ENCODE measurements at regions not wholly inside any gene's neighbourhood (a gene's known extent, or its start where the extent isn't known, plus 50 kb on each side); places are given as distances from the start of the nearest gene placed in this dataset.
"Not testable (repeated sequence)": the region's sequence is repeated elsewhere in the genome, so short reads cannot be mapped to it uniquely, and the experiment has no call there.

DNA sequence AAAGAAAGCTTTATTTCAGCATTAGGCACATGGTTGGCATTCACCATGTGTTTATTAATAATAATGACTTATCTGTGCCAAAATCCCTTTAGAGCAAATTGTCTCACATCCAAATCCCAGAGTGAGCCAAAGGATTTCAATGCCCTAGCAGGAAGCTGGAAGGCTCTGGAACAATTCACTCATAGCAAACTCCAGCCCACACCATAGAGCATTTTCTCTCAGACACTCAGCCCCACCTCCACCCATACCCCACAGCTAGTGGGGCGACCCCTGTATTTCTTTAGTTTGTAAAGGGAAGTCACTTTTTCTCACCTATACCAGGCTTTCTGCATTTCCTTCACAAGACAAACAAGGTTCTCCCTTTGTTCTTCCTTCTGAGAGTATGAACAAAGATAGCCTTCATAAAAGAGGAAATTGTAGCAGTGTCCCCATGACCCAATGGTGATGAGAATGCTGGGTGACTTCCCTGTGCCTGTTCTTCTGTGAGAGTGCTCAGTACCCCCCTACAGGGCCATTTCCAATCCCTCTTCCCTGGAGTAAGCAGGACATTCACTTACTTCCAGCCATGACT is 100.1 kb upstream of the APCDD1 start:
- DNase-seq (ENCODE audit: low read depth), result no peak

DNA sequence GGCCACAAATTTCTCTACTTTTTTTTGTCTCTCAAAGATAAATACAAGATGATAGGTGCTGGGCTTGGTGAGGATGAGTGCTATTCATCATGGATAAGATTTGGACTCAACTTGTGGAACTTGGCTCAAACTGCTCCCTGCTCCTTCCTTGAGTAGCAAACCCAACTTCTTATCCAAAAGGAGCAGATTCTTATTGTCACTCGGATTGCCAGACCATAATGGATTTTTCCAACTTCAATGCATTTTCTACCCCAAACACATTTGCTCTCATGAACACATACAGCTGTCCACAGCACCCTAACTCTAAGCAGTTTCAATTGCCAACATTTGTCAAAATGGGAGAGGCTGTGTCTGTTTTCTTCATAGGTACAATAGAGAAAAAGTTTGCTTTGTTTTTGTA is 99.5 kb upstream of the APCDD1 start:
- DNase-seq (ENCODE audit: low read depth), result no peak

DNA sequence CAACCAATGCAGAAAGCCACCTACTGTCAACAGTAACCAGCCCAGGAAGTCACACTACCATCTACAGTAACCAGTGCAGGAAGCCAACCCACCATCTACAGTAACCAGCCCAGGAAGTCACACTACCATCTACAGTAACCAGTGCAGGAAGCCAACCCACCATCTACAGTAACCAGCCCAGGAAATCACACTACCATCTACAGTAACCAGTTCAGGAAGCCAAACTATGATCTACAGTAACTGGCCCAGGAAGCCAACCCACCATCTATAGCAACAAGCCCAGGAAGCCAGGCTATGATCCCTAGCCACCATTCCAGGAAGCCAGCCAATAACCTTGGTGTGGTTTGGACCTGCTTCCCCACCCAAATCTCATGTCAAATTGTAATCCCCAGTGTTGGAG is 97.4 kb upstream of the APCDD1 start:
- not testable (repeated sequence) for DNase-seq (ENCODE audit: low read depth)

DNA sequence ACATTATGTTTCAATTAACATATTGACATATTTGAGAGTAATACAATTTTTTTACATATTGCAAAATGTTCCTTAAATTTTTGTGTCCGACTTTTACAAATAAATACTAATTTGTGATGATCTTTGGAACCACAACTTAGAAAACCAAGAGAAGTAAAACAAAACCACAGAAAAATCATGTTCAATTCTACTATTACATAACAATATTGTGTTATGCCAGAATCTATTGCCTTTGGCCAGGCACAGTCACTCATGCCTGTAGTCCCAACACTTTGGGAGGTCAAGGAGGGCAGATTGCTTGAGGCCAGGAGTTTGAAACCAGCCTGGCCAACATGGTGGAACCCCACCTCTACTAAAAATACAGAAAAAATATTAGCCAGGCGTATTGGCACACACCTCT is 92.8 kb upstream of the APCDD1 start:
- no peak for DNase-seq (ENCODE audit: low read depth)

DNA sequence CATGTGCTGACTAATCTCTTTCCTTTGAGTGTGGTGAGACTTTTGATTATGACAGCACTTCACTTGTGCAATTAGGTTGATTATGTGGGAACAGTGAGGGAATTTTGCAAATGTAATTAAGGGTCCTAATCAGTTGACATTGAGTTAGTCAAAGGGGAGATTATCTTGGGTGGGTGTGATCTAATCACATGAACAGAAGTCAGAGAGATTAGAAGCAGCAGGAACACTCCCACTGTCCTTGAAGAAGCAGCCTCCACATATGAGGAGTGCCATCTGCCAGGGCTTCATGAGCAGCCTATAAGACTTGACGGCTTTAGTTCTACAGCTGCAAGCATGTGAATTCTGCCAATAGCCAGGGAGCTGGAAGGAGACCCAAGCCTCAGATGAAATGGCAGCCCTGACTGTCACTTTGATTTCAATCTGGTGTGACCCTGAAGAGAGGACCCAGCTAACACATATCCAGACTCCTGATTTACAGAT is 89.4 kb upstream of the APCDD1 start:
- DNase-seq (ENCODE audit: low read depth), result no peak

DNA sequence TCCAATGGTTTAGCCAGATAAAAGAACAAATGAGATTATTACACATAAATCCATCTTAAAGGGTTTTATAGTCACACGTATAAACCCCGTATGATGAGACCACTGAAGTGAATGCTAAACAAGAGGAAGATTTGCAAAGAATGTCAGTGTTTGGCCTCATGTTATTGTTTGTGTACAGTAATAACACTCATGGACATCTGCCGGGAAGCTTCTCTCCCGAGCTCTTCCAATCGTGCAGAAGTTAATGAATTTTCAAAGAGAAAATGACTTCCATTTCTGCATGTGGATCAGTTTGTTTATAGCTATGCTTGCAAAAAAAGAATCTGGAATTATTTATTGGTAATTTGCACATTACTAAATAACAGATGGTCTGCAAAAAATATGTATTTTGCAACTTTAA is 88.5 kb upstream of the APCDD1 start:
- DNase-seq (ENCODE audit: low read depth), result no peak

DNA sequence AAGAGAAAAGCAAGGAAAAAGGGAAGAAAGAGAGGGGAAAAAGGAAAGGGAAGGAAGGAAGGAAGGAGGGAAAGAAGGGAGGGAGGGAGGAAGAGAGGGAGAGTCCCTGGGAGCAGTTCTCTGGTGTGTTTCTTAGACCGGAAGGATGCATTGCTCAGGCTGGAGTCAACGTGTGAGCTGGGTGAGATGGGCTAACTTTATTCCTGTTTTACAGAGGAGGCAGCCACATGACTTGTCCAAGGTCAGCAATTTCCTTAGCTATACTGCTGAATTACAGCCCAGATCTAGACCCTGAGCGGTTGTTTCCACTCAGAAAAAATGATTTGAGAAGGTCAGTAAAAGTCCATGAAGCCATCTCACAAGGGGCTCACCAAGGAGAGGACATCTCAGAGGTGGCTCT is 86.6 kb upstream of the APCDD1 start:
- no peak for DNase-seq (ENCODE audit: low read depth)

DNA sequence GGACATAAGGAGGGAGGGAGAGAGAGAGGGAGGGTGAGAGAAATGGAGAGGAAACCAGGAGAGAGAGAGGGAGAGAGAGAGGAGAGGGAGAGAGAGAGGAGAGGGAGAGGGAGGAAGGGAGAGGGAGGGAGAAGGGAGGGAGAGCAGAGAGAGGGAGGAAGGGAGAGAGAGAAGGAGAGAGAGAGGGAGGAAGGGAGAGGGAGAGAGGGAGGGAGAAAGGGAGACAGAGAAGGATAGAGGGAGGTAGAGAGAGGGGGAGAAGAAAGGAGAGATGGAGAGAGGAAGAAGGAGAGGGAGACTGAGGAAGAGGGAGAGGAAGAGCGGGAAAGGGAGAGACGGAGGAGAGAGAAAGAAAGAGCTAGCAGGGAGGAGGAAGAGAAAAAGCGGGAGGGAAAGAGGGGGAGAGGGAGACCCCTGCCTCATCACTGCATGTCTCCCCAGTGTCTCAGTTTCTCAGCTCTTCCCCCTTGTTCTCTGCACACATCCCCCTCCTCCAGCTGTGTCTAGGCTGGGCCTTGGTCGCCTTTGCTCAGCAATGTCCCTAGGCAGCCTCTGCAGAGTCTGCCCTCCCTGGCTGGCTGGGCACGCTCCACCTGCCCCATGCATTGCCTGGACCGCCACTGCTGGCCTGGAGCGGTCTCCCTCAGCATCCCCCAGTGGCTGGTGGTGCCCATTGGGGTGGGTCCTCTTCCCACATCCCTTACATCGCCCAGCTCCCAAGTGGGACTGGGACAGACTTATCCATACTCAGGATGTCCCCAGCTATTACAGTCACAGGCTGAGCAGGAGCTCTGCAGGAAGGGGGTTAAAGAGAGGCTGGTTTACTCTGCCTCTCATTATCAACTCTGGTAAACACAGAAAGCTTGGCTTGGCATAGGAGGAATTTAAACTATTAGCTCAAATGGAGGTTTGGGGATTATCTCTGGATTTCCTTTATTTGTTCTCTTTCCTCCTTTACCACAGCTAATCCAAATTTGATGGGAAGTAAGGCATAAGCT is 85.7 kb upstream of the APCDD1 start:
- no peak for DNase-seq (ENCODE audit: low read depth)

DNA sequence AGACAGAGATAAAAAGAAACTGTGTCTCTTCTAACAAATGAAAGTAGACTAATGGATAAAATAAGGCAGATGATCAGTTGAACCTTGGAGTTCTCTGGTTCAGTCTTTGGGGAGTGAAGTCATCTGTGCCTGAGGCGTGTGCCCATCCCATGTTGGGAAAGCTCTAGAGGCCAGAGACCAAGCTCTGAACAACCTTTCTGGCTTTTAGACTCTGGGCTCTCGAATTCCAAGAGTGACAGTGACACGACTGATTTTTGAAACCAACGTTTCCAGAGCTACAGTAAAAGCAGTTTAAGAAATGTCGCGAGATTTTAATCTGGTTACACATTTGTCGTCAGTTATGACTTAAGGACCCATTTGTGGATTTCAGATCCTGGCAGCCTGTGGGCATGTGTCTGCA is 83.7 kb upstream of the APCDD1 start:
- DNase-seq (ENCODE audit: low read depth), result no peak

DNA sequence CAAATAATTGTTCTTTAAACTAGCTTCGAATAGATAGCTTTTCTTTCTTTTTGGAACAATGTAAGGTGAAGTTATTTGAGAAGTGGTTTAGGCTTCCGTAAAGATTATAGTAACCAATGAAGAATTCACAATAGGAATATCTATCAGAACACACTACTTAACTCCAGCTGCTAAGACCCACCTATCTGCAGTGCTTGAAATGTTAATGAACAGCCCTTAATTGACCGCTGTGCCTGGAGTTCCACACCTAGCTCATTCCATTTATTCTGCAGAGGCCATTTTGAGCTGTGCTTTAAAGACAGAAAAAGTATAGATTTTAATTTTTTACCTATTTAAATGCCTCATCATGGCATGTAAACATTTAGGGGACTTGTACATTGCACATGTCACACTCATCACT is 83.3 kb upstream of the APCDD1 start:
- DNase-seq (ENCODE audit: low read depth), result no peak

DNA sequence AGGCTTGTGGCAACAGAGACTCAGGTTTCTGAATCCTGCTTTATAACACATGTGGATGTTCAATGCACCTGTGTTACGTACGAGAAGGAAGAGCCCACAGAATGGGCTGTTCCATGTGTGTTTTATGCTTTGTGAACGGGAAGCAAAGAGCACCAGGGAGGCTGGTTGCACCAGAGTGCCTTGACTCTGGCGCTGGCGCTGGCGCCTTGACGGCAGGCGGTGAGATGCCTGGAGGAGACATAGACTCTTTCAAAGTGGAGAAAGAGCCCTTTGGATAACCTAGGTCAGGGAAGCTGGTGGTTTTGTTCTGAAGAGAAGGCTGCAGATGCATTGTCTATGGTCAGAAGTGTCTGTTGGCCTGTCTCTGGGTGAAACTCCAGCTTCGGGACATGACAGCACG is 80.2 kb upstream of the APCDD1 start:
- DNase-seq (ENCODE audit: low read depth), result no peak

DNA sequence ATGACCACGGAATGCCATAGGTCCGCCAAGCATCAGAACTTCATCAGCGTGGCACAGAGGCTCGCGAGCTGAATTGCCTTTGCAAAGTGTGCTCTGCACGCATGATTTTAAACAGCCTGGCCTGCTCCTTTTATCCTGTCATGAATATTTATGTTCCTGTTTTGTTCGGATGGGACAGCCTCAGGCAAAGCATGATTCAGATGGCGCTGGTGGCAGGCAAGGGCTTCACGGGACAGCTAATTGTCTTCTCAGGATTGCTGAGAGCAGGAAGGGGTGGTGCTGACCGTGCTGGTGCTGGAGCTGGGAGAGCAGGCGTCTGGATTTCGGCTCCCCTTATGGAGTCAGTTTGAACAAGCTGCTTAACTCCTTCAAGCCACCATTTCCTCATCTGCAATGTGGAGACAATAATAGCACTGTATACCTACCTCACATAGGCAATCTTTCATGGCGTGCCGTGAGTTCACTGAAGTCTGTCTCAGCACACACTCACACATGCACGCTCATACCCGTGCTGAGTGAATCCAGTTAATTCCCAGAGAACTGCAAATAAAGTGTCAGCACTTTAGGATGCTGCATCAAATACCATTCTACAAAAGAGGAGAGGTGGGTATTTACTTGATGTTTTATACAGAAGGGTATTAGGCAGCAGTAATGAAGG is 79.7 kb upstream of the APCDD1 start:
- no peak for DNase-seq (ENCODE audit: low read depth)

DNA sequence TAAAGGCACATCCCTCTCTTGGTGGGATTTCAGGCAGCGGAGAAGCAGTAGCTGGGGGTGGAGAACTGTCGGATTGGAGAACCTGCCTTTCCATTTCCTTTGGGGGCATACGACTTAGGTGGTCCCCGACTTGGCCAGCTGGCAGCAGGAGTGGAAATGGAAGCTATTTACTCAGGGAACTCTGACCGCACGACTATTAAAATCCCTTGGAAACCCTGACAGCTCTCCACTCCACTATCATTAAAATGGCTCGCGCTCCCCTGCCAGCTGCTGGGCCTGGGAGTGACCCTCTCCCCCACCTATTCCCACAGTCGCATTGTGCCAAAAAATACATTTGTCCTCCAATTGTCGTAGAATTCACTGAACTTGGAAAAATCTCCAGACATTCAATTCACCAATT is 77.7 kb upstream of the APCDD1 start:
- no peak for DNase-seq (ENCODE audit: low read depth)

DNA sequence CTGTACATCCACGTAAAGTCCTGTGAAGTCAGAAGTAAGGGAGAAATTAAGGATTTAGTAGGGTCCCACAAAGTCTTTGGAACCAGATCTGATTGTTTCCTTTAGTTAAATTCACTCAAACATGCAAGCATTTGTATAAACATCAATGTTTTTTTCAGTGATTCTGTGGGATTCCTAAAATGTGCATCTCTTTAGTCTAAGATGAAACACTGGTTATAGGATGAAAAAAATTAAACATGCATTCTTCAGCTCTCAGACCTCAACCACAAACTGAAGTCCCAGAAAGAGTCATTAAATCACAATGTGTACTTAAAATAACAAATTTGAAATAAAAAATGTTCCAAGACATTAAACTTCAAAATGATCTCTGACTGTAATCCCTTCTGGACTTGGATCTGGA is 76.5 kb upstream of the APCDD1 start:
- DNase-seq (ENCODE audit: low read depth), result no peak

DNA sequence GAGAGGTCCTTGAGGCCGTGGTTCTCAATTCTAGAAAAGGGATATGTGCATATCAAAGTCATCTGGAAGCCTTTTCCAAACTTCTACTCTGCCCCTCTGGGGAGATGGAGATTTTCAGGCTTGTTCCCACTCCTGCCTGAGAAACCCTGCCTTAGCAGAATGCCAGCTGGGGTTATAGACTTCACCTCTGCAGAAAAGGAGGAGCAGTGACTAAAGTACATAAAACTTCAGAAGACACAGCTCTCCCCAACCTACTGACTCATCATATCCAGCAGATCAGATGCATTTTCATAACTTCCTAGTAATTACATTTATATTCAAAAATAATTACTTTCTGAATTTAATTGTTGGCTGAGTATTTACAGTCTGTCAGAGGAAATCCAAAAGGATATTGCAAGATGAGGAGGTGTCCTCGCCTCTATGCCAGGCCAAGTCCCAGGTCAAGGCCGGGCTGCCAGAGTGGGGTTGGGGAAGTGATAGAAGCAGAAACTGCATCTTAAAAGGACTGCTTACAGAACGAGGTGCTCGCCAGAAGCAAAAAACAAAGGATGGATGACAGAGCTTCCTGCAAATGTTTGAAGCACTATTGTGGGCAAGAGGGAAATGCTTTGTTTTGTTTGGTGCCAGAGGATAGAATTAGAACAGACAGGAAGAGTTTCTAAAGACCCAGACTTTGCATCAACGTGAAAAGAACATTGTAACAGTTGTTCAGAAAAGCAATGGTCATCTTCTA is 75.6 kb upstream of the APCDD1 start:
- no peak for DNase-seq (ENCODE audit: low read depth)

DNA sequence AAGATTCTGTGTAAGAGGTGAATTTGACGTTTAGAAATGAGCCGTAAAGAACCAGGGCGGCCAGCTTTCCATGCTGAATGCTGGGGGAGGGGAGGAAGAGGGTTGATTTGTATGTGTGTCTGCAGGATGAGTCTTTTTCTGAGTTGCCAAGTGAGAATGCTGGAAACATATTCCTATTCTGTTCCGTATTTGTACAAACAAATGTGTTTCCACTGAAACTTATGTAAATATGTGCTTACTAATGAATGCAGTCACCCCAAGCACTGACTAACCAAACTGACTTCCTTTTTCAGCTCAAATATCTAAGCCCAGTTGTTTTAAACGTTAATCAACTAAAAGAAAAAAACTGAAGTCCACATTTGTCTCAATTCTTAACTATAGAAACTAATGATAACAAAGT is 74.9 kb upstream of the APCDD1 start:
- no peak for DNase-seq (ENCODE audit: low read depth)

DNA sequence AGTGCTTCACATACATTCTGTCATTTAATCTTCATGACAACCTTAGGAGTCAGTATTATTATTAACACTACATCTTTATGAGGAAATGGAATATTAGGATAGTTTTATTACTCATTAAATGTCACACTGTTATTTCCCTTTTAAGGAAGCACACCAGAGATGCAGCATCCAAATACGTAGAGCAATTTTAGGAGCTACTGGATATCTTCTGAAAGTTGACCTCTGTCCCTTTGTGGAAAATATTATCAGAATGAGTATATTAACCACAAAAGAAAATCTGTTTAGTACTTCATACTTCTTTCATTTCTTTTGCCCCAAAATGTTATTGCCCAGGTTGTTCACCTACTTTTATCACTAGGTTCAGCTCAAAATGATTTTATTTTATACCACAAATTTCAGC is 72.9 kb upstream of the APCDD1 start:
- no peak for DNase-seq (ENCODE audit: low read depth)

DNA sequence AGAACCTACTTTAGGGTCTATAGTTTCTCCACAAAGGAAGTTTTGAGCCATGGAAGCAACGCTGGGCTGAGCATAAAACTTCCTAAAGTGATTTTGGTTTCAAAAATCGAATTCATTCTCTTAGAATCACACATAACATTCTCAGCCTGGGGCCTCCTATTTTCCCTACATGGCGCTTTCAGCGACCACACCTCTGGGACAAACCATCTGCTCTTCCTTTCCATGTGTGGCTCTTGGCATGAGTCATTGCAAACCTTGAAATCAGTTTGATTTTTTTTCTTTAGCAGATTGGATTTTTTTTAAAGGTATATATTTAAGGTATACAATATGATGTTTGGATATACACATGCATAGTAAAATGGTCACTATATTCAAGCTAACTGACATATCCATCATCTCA is 72.5 kb upstream of the APCDD1 start:
- no peak for DNase-seq (ENCODE audit: low read depth)

DNA sequence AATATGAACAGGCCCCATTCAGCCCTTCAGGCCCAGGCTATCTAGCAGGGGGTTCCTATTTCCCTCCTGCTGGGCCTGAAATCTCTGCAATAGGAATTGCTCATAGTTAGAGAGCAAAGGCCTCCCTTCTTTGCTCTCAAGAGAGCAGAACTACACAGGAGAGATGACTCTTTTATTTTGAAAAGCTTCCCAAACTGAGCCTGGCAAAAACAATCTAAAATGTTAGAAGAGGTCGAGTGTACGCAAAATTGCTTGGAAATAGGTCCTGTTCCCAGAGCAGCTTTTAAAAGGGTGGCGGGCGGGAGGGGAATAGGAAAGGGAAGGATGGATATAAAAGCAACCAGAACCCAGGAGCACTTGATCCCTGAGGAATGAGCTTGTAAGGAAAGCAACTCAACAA is 68.4 kb upstream of the APCDD1 start:
- no peak for DNase-seq (ENCODE audit: low read depth)

DNA sequence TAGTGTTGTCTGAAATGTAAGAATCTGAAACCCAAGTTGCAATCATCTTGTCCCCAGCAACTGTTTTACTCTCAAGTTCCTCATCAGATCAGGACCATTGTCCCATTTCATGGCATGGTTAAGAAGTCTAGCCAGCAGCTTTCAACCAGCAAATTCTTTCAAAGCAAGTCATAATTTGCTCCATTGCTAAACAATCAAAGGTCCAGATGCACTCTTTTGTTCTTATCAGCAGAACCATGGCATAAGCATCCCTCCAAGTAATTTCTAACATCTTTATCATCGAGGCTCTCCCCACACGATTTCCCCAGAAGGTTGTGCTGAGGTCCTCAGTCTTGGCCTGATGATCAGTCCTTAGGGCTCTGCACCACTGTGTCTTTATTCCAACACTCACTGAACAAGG is 67.5 kb upstream of the APCDD1 start:
- DNase-seq (ENCODE audit: low read depth), result no peak

DNA sequence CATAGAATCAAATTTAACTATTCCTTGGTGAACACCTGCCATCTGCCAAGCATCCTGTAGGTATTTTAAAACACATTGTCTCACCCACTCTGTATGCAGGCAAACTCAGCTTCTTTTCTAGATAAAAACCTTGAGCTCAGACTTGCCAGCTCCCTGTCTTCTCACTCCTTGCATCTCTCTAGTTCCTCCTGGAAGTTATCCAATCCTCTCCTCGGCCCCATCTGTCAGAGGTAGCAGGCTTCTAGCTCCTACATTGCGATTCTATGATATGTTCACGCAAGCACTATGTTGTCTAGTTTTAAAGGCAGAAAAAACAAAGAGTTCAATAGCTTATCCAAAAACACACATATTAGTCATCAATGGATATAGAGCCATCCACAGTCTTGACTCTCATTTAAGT is 67.0 kb upstream of the APCDD1 start:
- no peak for DNase-seq (ENCODE audit: low read depth)

DNA sequence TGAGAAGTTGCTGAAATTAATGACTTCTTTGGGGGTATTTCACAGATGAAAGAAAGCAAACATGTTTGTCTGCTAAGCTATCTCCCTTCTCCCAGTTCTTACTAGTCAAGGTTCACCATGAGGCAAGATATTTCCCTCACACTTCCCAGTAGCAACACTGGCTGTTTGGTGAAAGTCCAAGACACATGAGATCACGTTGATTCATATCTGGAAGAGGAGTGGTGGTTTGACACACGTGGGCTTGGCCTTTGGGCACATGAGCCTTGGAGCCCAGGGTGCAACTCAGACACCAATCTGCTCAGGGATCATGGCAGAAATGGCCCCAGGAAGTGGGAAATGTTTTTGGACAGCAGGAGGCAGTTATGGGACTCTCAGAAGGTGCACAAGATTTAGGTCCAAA is 66.1 kb upstream of the APCDD1 start:
- no peak for DNase-seq (ENCODE audit: low read depth)
